ENCODE measurements at regions not wholly inside any gene's neighbourhood (a gene's known extent, or its start where the extent isn't known, plus 50 kb on each side); places are given as distances from the start of the nearest gene placed in this dataset.

GRCh38 chr12:74339211-74339610, 198.4 kb upstream of the ATXN7L3B start:
- TF ChIP-seq CTCF (IDR thresholded peaks at IDR 0.05; ENCODE audit: low read length) (no peak), EZH2 (IDR thresholded peaks at IDR 0.05; ENCODE audit: borderline replicate concordance, low read length) (no peak)

Measured in OCI-LY1 (cell line).